Tibial artery (tissue), 4 donors: ENCODE measurements at regions not wholly inside any gene's neighbourhood (a gene's known extent, or its start where the extent isn't known, plus 50 kb on each side); places are given as distances from the start of the nearest gene placed in this dataset.

Experiments
- DNase-seq, 2 donors: peaks; one replicate each; pipeline ENCODE4 v3.0.0-alpha.2; 2019
- H3K27ac ChIP-seq, 2 donors: fragments of 200-600 bp; sonication (generic) in 1 of 2; 1 replicate in 1 of 2; 2 replicates in 1 of 2; pipeline ENCODE4 v1.5.1; 2018 to 2019; ENCODE audit warnings: mild to moderate bottlenecking in 1 of 2
- H3K27me3 ChIP-seq, 2 donors: fragments of 200-600 bp; sonication (generic) in 1 of 2; one replicate each; pipeline versions ENCODE4 v1.5.1 to v1.6.0; 2016 to 2019
- H3K36me3 ChIP-seq, 3 donors: fragments of 200-600 bp; sonication (generic) in 2 of 3; one replicate each; pipeline ENCODE4 v1.5.1; 2016 to 2019; ENCODE audit warnings: mild to moderate bottlenecking in 2 of 3
- H3K4me1 ChIP-seq, 4 donors: fragments of 200-600 bp; sonication (generic) in 2 of 4; 1 replicate in 3 of 4; 2 replicates in 1 of 4; pipeline ENCODE4 v1.5.1; 2016 to 2019
- H3K4me3 ChIP-seq, 2 donors: fragments of 200-600 bp; sonication (generic) in 1 of 2; 1 replicate in 1 of 2; 2 replicates in 1 of 2; pipeline ENCODE4 v1.5.1; 2018 to 2019; ENCODE audit warnings: mild to moderate bottlenecking in 2 of 2
- H3K9me3 ChIP-seq, 3 donors: fragments of 200-600 bp; sonication (generic) in 1 of 3; one replicate each; pipeline ENCODE4 v1.5.1; 2016 to 2019
- intact Hi-C: fragments of 100-400 bp; cut with DNase I; formaldehyde crosslinking; loops from one replicate; pipeline ENCODE4 v1.15.0; 2023; ENCODE audit warnings: low total_unique reads
- TF ChIP-seq, protein P1 (sequence below), 2 experiments: fragments of 200-600 bp in 1 of 2; fragments of 450-650 bp in 1 of 2; IDR thresholded peaks; one replicate each; pipeline ENCODE4 v1.5.1; 2017 to 2019; ENCODE audit warnings: antibody characterized with exemption in 2 of 2, mild to moderate bottlenecking in 1 of 2, moderate library complexity in 1 of 2

DNA sequence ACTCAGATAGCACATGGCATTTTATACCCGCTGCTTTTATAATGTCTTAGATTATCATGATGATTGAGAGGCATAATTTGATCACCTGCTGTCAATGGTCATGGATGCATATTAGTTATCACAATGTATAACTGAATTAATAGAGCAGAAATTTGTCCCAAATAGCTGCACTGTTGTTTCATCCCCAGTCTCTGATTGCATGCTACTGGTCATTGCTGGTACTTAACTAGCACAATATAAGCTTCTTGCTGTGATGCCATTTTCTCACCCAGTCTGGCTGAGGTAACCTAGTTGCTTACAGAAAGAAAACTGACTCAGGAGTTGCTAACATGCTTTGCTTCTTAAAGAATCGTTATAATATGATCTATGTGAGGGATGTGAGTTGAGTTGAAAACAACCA lies 76.8 kb upstream of the PLEKHA5 start:
- intact Hi-C loops, result no loop called here
- DNase-seq, result no peak
- H3K27me3 ChIP-seq, result no peaks in the 10 kb centered on the region

DNA sequence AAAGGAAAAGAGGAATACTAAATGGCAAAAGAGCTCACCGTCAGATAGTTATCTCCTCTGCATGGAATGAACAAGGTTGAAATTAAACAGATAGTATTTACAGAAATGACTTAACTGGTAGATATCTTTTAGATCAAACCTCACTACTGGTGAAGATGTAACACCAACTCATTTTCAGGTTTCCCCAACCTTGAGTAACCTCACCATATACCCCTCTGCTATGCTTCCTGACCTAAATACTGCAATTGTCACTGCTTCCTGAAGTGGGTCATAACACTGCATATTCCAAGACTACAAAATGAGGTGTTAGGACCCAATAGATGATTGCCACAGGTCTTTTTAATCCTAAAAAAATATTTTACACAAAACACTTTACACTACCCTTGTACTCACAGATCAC lies 76.3 kb upstream of the PLEKHA5 start:
- no peaks in the 10 kb centered on the region for H3K36me3 ChIP-seq
- H3K27me3 ChIP-seq, result no peaks in the 10 kb centered on the region
- no peaks in the 10 kb centered on the region for H3K9me3 ChIP-seq
- no peaks in the 10 kb centered on the region for H3K4me1 ChIP-seq
- TF ChIP-seq, protein P1, sequence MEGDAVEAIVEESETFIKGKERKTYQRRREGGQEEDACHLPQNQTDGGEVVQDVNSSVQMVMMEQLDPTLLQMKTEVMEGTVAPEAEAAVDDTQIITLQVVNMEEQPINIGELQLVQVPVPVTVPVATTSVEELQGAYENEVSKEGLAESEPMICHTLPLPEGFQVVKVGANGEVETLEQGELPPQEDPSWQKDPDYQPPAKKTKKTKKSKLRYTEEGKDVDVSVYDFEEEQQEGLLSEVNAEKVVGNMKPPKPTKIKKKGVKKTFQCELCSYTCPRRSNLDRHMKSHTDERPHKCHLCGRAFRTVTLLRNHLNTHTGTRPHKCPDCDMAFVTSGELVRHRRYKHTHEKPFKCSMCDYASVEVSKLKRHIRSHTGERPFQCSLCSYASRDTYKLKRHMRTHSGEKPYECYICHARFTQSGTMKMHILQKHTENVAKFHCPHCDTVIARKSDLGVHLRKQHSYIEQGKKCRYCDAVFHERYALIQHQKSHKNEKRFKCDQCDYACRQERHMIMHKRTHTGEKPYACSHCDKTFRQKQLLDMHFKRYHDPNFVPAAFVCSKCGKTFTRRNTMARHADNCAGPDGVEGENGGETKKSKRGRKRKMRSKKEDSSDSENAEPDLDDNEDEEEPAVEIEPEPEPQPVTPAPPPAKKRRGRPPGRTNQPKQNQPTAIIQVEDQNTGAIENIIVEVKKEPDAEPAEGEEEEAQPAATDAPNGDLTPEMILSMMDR (IDR thresholded peaks at IDR 0.05), result no peak
- no peak for DNase-seq
- intact Hi-C loops, result no loop called here
- H3K4me3 ChIP-seq, result no peak overlapping the region
- H3K27ac ChIP-seq, result no peak overlapping the region

More for the DNA sequence above, 76.8 kb upstream of the PLEKHA5 start:
- H3K36me3 ChIP-seq, result no peaks in the 10 kb centered on the region
- no peaks in the 10 kb centered on the region for H3K4me1 ChIP-seq
- H3K4me3 ChIP-seq, result no peak overlapping the region
- TF ChIP-seq, protein P1 (IDR thresholded peaks at IDR 0.05), result no peak
- no peak overlapping the region for H3K27ac ChIP-seq
- H3K9me3 ChIP-seq, result no peaks in the 10 kb centered on the region

DNA sequence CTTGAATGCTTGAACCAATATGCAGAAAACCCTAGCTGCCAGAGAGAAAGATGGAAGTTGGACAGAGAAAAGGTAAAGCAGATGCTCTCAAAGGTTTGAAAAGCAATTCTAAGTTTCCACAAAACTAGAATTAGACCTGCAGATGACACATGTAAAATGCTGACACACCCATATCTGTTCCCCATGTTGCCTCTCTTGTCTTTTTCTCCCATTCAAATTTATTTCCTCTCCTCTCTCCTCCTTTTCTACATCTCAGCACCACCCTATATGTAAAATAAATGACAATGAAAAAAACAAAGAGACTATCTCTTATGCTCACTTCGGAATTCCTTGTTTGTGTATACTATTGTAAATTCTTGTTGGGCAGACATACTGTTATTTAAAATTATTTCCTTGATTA lies 75.5 kb upstream of the PLEKHA5 start:
- Histone ChIP-seq H3K4me1 (no peaks in the 10 kb centered on the region), H3K9me3 (no peaks in the 10 kb centered on the region), H3K36me3 (no peaks in the 10 kb centered on the region), H3K27ac (no peak overlapping the region), H3K27me3 (no peaks in the 10 kb centered on the region), H3K4me3 (no peak overlapping the region)
- intact Hi-C loops, result no loop called here
- TF ChIP-seq, protein P1 (IDR thresholded peaks at IDR 0.05), result no peak
- DNase-seq, result no peak

DNA sequence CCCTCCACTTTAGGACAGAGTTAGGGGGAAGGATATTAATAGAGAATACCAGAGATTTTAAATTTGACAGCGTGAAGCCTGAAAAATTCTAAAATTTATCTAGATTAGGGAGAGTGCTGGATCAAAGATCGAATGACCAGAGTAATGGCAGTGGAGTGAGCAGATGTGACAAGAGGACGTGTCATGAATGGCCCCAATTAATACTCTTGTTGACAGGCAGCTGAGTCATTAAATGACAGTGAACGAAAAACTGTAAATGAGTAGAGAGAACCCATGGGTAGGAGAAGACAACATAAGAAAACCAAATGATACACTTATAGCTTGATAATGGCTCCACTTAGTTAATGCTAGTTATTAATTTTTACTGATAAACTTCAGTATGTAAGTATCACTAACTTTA lies 73.9 kb upstream of the PLEKHA5 start:
- H3K4me1 ChIP-seq, result no peaks in the 10 kb centered on the region
- H3K27me3 ChIP-seq, result no peaks in the 10 kb centered on the region
- H3K27ac ChIP-seq, result no peak overlapping the region
- no peak for DNase-seq
- H3K9me3 ChIP-seq, result no peaks in the 10 kb centered on the region
- TF ChIP-seq, protein P1 (IDR thresholded peaks at IDR 0.05), result no peak
- intact Hi-C loops, result no loop called here
- no peaks in the 10 kb centered on the region for H3K36me3 ChIP-seq
- H3K4me3 ChIP-seq, result no peak overlapping the region

DNA sequence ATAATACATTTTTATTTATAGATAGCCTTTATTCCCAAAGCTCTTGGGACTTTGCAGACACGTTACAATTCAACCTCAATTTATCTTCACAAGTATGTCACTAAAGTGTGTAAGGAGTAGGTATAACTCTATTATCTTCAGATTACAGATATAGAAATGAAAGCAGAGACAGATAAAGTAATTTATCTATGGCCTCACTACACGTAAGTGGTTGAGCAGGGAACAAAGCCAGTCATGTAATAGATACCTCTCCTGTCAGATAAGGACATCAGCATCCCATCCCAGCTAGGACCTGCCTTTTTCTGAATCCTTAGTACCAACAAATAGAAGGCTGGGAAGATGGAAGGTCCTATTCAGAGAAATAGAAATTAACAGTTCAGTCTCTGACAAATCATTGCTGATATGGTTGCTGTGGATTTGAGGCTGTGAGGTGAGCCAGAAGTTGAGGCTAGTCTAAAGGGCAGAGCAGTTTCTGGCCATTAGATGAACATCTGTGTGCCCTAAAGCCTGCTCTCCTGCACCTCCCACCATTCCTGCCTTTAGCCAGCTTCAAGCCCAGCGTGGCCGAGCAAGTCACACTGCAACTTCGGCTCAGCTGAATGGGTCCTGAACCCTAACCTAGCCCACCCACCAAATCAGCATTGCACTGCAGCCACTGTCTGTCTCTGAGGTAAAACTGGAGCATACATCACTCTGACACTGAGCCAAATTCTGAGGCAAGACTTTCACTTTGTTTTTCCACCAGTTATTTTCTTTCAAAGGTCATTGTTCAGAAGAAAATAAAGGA lies 71.1 kb upstream of the PLEKHA5 start:
- H3K27me3 ChIP-seq, result no peaks in the 10 kb centered on the region
- H3K9me3 ChIP-seq, result no peaks in the 10 kb centered on the region
- no peak for DNase-seq
- no peaks in the 10 kb centered on the region for H3K4me1 ChIP-seq
- no peaks in the 10 kb centered on the region for H3K36me3 ChIP-seq
- no peak overlapping the region for H3K27ac ChIP-seq
- H3K4me3 ChIP-seq, result no peak overlapping the region
- TF ChIP-seq, protein P1 (IDR thresholded peaks at IDR 0.05), result no peak
- intact Hi-C loops, result no loop called here
